ENCODE measurements at regions not wholly inside any gene's neighbourhood (a gene's known extent, or its start where the extent isn't known, plus 50 kb on each side); places are given as distances from the start of the nearest gene placed in this dataset.

DNA sequence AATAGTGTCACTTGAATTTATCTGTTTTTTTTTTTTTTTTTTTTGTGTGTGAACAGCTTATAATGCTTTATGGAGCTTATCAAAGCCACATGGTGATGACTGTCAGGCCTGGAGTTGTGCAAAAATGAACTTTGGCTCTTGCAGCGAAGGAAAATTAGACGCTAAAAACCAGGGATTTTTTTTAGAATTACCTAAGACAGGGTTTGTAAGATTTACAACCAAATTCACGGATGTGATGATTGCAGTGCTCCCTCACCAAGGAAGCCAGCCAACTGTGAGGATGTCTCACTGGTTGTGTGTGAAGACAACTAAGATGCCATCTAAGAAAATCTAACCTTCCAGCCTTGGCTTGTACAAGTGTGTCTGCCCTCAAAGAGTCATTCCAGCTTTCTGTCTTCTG is 127.1 kb upstream of the SLC4A4 start (continued):
- TF ChIP-seq, protein P1, sequence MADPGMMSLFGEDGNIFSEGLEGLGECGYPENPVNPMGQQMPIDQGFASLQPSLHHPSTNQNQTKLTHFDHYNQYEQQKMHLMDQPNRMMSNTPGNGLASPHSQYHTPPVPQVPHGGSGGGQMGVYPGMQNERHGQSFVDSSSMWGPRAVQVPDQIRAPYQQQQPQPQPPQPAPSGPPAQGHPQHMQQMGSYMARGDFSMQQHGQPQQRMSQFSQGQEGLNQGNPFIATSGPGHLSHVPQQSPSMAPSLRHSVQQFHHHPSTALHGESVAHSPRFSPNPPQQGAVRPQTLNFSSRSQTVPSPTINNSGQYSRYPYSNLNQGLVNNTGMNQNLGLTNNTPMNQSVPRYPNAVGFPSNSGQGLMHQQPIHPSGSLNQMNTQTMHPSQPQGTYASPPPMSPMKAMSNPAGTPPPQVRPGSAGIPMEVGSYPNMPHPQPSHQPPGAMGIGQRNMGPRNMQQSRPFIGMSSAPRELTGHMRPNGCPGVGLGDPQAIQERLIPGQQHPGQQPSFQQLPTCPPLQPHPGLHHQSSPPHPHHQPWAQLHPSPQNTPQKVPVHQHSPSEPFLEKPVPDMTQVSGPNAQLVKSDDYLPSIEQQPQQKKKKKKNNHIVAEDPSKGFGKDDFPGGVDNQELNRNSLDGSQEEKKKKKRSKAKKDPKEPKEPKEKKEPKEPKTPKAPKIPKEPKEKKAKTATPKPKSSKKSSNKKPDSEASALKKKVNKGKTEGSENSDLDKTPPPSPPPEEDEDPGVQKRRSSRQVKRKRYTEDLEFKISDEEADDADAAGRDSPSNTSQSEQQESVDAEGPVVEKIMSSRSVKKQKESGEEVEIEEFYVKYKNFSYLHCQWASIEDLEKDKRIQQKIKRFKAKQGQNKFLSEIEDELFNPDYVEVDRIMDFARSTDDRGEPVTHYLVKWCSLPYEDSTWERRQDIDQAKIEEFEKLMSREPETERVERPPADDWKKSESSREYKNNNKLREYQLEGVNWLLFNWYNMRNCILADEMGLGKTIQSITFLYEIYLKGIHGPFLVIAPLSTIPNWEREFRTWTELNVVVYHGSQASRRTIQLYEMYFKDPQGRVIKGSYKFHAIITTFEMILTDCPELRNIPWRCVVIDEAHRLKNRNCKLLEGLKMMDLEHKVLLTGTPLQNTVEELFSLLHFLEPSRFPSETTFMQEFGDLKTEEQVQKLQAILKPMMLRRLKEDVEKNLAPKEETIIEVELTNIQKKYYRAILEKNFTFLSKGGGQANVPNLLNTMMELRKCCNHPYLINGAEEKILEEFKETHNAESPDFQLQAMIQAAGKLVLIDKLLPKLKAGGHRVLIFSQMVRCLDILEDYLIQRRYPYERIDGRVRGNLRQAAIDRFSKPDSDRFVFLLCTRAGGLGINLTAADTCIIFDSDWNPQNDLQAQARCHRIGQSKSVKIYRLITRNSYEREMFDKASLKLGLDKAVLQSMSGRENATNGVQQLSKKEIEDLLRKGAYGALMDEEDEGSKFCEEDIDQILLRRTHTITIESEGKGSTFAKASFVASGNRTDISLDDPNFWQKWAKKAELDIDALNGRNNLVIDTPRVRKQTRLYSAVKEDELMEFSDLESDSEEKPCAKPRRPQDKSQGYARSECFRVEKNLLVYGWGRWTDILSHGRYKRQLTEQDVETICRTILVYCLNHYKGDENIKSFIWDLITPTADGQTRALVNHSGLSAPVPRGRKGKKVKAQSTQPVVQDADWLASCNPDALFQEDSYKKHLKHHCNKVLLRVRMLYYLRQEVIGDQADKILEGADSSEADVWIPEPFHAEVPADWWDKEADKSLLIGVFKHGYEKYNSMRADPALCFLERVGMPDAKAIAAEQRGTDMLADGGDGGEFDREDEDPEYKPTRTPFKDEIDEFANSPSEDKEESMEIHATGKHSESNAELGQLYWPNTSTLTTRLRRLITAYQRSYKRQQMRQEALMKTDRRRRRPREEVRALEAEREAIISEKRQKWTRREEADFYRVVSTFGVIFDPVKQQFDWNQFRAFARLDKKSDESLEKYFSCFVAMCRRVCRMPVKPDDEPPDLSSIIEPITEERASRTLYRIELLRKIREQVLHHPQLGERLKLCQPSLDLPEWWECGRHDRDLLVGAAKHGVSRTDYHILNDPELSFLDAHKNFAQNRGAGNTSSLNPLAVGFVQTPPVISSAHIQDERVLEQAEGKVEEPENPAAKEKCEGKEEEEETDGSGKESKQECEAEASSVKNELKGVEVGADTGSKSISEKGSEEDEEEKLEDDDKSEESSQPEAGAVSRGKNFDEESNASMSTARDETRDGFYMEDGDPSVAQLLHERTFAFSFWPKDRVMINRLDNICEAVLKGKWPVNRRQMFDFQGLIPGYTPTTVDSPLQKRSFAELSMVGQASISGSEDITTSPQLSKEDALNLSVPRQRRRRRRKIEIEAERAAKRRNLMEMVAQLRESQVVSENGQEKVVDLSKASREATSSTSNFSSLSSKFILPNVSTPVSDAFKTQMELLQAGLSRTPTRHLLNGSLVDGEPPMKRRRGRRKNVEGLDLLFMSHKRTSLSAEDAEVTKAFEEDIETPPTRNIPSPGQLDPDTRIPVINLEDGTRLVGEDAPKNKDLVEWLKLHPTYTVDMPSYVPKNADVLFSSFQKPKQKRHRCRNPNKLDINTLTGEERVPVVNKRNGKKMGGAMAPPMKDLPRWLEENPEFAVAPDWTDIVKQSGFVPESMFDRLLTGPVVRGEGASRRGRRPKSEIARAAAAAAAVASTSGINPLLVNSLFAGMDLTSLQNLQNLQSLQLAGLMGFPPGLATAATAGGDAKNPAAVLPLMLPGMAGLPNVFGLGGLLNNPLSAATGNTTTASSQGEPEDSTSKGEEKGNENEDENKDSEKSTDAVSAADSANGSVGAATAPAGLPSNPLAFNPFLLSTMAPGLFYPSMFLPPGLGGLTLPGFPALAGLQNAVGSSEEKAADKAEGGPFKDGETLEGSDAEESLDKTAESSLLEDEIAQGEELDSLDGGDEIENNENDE (IDR thresholded peaks at IDR 0.05; ENCODE audit: insufficient replicate concordance, low read length): no peak
- TF ChIP-seq RAD21 (IDR thresholded peaks at IDR 0.05 in 1 of 2, conservative IDR thresholded peaks at IDR 0.05 in 1 of 2; ENCODE audit: low read depth in 2 of 2, low read length in 2 of 2) (no peak), CHD2 (IDR thresholded peaks at IDR 0.05; ENCODE audit: low read length) (no peak)
